ENCODE measurements at regions not wholly inside any gene's neighbourhood (a gene's known extent, or its start where the extent isn't known, plus 50 kb on each side); places are given as distances from the start of the nearest gene placed in this dataset.

GRCh38 chr14:26170885-26171284, 426.9 kb downstream of the NOVA1 start:
- no peak for TF ChIP-seq CTCF (conservative IDR thresholded peaks at IDR 0.05)
- no peak overlapping the region for H3K27ac ChIP-seq

GRCh38 chr14:26163761-26164160, 434.1 kb downstream of the NOVA1 start:
- no peak overlapping the region for H3K27ac ChIP-seq
- TF ChIP-seq CTCF (conservative IDR thresholded peaks at IDR 0.05), result peak; percentile 80

GRCh38 chr14:26157517-26157916, 440.3 kb downstream of the NOVA1 start:
- H3K27ac ChIP-seq, result no peak overlapping the region
- TF ChIP-seq CTCF (conservative IDR thresholded peaks at IDR 0.05), result no peak

GRCh38 chr14:26143057-26143456, 454.8 kb downstream of the NOVA1 start:
- H3K27ac ChIP-seq, result no peak overlapping the region
- no peak for TF ChIP-seq CTCF (conservative IDR thresholded peaks at IDR 0.05)

- H3K27ac ChIP-seq, result peak overlapping the region; percentile 12; the same call in 1 of the 2 replicates
- TF ChIP-seq CTCF (conservative IDR thresholded peaks at IDR 0.05), result no peak; the same call in 1 of the 2 replicates
Measured at GRCh38 chr14:26138764-26139445, 458.9 kb downstream of the NOVA1 start.

- TF ChIP-seq CTCF (conservative IDR thresholded peaks at IDR 0.05), result no peak
Measured at GRCh38 chr14:26137161-26137560, 460.7 kb downstream of the NOVA1 start.

GRCh38 chr14:26132061-26132645, 465.7 kb downstream of the NOVA1 start:
- TF ChIP-seq CTCF (conservative IDR thresholded peaks at IDR 0.05), result no peak
- H3K27ac ChIP-seq, result no peak overlapping the region

More at GRCh38 chr14:26137161-26137560, 460.7 kb downstream of the NOVA1 start:
- H3K27ac ChIP-seq, result no peak overlapping the region

Measured in VCaP (cell line).